Amygdala (tissue), 56 donors: ENCODE measurements at regions not wholly inside any gene's neighbourhood (a gene's known extent, or its start where the extent isn't known, plus 50 kb on each side); places are given as distances from the start of the nearest gene placed in this dataset.
"Not testable (repeated sequence)": the region's sequence is repeated elsewhere in the genome, so short reads cannot be mapped to it uniquely, and the experiment has no call there.

Experiments
- DNase-seq, 56 donors: peaks; one replicate each; lab custom pipeline; 2025; lab: John Stamatoyannopoulos, UW

DNA sequence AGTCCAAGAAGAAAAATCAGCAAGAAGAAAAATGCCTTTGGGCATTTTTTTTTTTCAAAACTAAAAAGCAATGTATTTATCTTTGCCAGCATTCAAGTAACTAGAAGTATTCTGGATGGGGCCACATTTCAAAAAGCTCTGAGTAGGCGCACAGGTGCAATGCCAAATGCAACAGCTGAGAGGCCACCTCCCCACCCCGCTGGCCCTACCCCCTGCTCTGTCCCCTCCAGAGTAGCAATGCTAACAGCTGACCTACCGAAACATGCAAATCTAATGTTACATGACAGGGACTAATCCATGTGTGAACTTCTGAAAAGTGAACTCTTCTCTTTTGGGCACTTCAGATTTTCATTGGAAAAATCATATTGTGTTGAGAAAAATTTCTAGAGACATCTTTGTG is 153.7 kb upstream of the SLC38A2 start:
- no peak for DNase-seq

DNA sequence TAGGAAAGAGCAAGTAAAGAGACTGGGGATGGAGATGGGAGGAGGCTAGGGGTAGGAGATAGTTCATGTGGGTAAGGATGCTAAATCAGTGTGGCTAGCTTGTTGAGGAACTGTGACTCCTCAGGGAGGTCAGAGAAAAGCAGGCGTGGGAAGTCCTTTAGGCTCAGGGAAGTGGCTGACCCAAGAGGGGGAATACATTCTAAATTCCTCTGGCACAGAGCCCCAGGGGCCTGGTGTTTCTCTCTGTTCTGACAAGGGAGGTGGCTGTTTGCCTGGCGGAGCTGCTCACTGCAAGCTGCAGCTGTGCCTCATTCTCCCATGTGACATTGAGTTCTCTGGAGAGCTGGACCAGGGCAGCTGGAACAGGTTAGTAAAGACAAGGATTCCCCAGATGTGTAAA is 152.2 kb upstream of the SLC38A2 start:
- DNase-seq = no peak

GRCh38 chr12:46523863-46524770 is 151.5 kb upstream of the SLC38A2 start:
- DNase-seq = no peak

DNA sequence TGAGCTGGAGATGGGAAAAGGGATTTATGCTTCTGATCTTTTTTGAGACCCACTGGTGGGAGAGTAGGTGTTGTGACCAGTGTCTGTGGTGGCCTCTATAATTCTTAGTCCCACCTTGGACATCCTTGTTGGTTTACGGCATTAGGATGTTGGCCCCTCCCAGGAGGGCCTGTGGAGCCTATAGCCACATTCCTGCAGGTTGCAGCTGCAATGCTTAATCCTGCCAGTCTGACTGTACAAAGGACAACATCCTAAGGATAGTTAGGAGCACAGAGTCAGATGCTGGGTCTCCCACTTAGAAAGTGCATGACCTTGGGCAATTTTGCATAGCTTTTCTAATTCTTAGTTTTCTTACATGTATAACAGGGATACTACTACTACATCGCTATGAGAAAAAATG is 150.9 kb upstream of the SLC38A2 start:
- no peak for DNase-seq

DNA sequence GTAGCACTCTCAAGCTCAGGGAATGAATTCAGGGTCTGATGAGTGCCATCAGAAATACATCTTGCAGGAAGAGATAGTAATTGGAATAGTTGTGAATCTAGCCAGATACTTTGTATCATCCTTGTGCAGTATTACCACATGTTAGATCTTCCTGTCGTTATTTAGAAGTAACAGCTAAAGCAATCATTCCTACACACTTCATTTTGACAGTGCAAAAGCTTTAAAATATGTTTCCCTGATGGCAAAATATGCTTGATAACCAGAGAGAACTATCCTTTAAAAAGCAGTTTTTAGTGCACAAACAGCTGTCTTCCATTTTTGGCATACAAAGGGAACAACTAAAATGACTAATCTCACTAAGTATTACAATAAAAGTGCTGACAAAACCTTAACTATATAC is 149.5 kb upstream of the SLC38A2 start:
- no peak for DNase-seq

DNA sequence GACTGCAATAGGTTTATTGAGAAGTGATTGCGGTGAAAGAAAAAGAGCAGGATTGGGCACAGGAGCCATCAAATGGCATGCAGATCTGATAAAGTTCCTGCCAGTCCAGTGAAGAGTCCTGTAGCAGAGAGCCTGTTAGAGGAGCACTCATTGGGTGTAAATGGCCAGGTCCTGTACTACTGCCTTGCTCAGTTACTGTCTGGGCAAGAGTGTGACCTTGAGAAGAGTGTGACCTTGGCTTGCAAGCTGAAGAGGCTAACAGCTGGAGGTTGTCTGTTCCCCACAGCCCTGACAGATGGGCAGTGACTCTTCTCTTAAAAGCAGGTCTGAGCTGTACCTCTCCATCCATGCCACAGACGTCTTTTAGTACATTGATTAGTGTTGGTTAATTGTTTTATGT is 148.6 kb upstream of the SLC38A2 start:
- DNase-seq = no peak

DNA sequence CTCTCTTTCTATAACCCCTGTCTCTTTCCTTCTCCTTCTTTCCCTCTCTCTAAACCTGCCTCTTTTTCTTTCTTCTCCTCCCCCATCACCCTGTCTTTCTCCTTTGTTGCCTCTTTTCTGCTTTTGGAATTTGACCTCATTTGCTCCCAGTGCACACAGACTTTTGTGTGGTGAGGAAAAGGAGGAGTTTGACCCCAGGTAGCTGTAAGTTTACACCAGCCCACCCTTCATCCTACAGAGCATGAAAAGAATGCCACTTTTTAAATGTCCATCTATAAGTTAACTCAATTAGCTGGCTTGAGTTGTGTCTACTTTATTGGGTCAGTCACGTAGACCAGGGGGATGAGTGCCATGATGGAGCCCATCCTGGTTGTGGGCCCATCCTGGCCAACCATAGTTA is 146.8 kb upstream of the SLC38A2 start:
- DNase-seq = no peak

DNA sequence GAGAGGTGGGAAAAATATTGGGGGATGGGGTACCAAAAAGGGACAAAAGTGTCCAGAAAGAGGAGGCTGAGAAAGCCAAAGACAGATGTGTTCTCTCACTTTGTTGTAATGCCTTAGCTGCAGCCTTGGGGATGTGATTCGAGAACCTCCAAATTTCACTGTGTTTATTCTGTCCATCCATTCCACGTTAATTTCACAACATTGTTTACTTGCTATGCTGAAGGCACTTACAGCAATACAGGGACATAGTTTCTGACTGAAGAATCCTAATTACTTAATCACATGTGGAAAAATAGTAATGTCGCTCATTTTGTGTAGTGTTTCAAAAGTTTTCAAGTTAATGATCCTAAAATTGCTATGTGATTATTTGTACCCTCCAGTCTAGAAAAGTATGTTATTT is 146.2 kb upstream of the SLC38A2 start:
- DNase-seq = no peak

DNA sequence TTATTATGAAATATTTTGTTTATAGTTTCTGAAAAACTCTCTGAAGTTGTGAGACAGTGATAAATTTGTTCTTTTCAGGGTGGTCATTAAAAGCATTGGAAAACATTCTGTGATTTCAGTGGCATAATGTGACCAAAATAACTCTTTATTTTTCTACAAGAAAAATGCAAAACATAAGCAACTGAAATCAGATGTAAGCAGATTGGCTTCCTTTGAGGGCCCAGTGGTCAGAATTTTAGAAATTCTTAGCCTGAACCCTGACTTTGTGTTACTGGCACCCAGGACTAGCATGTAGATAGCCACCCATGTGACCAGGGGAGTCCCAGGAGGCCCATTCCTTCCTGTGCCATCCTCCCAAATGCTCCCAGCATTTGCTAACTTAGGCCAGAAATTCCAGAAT is 145.6 kb upstream of the SLC38A2 start:
- no peak for DNase-seq

GRCh38 chr12:46517579-46517962 is 145.0 kb upstream of the SLC38A2 start:
- no peak for DNase-seq

- DNase-seq = no peak
These were observed 144.5 kb upstream of the SLC38A2 start for GRCh38 chr12:46516933-46517578.

- DNase-seq = no peak
These were observed 143.8 kb upstream of the SLC38A2 start for GRCh38 chr12:46516238-46516932.

- DNase-seq = no peak
These were observed 143.3 kb upstream of the SLC38A2 start for GRCh38 chr12:46515829-46516228.

DNA sequence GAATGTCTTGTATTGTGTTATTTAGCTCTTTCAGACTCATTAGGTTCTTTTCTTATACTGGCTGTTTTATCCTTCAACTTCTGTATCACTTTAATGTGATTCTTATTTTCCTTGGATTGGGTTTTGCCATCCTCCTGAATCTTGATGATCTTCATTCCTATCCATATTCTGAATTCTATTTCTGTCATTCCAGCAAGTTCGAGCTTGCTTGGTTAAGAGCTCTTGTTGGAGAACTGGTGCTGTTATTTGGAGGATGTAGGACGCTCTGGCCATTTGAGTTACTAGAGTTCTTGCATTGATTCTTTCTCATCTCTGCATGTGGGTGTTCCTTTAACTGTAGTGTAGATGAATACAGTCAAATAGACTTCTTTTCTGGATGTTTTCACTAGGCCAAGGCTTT is 142.3 kb upstream of the SLC38A2 start:
- no peak for DNase-seq

DNA sequence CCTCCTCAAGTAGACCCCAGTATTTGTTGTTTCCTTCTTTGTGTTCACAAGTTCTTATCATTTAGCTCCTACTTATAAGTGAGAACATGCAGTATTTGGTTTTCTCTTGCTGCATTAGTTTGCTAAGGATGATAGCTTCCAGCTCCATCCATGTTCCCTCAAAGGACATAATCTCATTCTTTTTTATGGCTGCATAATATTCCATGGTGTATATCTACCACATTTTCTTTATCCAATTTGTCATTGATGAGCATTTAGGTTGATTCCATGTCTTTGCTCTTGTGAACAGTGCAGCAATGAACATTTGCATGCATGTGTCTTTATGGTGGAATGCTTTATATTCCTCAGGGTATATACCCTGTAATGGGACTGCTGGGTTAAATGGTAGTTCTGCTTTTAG is 137.7 kb upstream of the SLC38A2 start:
- DNase-seq = not testable (repeated sequence)

DNA sequence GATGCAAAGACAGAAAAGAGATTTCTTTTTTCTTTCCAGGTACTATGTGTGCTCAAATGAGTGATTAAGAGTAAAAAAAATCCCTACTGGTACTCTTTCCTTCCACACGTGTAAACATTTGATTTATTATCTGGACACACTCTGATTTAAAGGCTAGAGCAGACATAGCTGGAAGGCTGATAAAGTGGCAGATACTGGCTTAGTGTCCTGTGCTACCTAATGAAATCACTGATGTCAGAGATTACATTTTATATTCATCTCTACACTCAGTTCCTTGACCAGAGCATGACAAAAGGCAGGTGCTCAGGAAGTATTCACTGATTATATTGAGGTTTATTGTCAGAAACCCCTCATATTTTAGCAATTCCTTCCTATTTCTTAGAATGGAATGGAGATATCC is 136.6 kb upstream of the SLC38A2 start:
- no peak for DNase-seq

DNA sequence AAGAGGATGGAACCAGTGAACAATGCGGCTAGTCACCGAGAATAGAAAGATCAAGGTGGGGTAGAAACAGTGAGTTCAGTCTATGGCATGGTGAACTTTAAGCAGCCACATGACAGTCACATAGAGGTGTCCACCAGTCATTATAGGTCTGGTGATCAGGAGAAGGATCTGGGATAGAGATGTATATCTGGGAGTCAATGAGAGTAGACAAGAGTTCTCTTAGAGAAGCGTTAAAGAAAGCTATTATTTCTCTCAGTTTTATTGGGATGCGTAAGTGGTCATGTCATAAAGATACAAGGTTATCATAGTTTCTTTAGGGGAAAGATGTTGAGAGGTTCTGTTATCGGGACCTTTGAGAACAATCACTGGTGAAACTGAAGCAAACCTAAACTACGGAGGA is 136.1 kb upstream of the SLC38A2 start:
- DNase-seq = no peak

DNA sequence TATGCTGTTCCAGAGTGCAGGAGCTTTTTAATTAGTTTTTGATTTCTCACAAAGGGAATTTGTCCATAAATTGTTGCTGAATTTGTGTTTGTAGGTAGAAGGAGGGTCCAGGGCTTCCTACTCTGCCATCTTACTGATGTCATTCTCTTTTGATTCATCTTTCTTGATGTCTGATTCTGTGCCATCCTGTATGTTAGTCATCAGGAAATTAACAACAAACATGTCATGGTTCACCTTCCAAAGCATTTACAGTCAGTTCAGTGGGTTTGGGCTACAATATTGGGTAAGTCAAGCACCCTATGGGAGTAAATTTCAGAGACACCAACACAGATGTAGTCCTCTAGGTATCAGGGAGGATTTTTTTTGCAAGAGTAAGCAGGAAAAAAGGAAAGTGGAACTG is 135.2 kb upstream of the SLC38A2 start:
- no peak for DNase-seq

- no peak for DNase-seq
These were observed 134.4 kb upstream of the SLC38A2 start for GRCh38 chr12:46506961-46507360.

- no peak for DNase-seq
These were observed 133.6 kb upstream of the SLC38A2 start for GRCh38 chr12:46506198-46506597.

GRCh38 chr12:46504494-46504893 is 131.9 kb upstream of the SLC38A2 start:
- DNase-seq = no peak
